ENCODE measurements at regions not wholly inside any gene's neighbourhood (a gene's known extent, or its start where the extent isn't known, plus 50 kb on each side); places are given as distances from the start of the nearest gene placed in this dataset.

DNA sequence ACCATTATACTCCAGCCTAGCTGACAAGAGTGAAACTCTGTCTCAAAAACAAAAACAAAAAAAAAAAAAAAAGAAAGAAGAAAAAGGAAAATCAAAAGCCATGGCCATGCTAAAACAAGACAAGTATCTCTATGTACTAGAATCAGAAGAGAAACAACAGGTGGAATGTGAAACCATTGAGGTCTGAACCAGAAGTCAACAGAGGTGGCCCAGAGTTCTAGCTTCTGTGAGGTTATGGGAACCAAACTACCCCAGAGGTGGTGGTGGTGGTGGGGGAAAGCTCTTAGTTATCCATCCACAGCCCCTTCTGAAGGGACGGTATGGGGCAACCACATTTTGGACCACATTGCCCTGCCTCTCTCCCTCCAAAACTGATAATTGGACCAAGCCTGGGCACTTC is 59.5 kb upstream of the ZNF366 start:
- H3K4me1 ChIP-seq (ENCODE audit: insufficient read depth, low read length): no peaks in the 10 kb centered on the region
- no peak overlapping the region for H2BK20ac ChIP-seq (ENCODE audit: low read depth, low read length, poor library complexity, severe bottlenecking)
- TF ChIP-seq, protein P1, sequence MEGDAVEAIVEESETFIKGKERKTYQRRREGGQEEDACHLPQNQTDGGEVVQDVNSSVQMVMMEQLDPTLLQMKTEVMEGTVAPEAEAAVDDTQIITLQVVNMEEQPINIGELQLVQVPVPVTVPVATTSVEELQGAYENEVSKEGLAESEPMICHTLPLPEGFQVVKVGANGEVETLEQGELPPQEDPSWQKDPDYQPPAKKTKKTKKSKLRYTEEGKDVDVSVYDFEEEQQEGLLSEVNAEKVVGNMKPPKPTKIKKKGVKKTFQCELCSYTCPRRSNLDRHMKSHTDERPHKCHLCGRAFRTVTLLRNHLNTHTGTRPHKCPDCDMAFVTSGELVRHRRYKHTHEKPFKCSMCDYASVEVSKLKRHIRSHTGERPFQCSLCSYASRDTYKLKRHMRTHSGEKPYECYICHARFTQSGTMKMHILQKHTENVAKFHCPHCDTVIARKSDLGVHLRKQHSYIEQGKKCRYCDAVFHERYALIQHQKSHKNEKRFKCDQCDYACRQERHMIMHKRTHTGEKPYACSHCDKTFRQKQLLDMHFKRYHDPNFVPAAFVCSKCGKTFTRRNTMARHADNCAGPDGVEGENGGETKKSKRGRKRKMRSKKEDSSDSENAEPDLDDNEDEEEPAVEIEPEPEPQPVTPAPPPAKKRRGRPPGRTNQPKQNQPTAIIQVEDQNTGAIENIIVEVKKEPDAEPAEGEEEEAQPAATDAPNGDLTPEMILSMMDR (conservative IDR thresholded peaks at IDR 0.05): no peak
- no peak for DNase-seq
- H3K4ac ChIP-seq (ENCODE audit: low read depth, low read length): no peak overlapping the region
- no peaks in the 10 kb centered on the region for H3K79me1 ChIP-seq (ENCODE audit: insufficient read depth, low read depth, low read length, poor library complexity, severe bottlenecking)
- H3K56ac ChIP-seq (ENCODE audit: insufficient read length, low read depth, low read length): no peak overlapping the region
- H2BK15ac ChIP-seq (ENCODE audit: low read depth, low read length): no peak overlapping the region
- H2AK5ac ChIP-seq (ENCODE audit: insufficient read length, low read length): no peak overlapping the region
- no peak overlapping the region for H3K23ac ChIP-seq (ENCODE audit: insufficient read length, low read depth, low read length)
- no CpG with 5 or more reads among the region's 1 CpG for WGBS (ENCODE audit: extremely low coverage, insufficient read length, low lambda C conversion rate)
- no peak overlapping the region for H2BK120ac ChIP-seq (ENCODE audit: low read depth, low read length, poor library complexity, severe bottlenecking)
- H3K23me2 ChIP-seq (ENCODE audit: insufficient read length, low read depth, low read length, poor library complexity, severe bottlenecking): no peaks in the 10 kb centered on the region
- H4K91ac ChIP-seq (ENCODE audit: insufficient read length, low read depth, low read length): no peak overlapping the region
- no peak overlapping the region for H3K9ac ChIP-seq (ENCODE audit: extremely low read depth, insufficient read length, low read length)
- no peak overlapping the region for H2AFZ ChIP-seq (ENCODE audit: low read length)
- no peak overlapping the region for H4K5ac ChIP-seq (ENCODE audit: insufficient read length, low read depth, low read length)
- no peaks in the 10 kb centered on the region for H4K20me1 ChIP-seq (ENCODE audit: control insufficient read depth, insufficient read depth, insufficient read length)
- Mint-ChIP-seq H3K36me3 (ENCODE audit: insufficient read depth in 1 of 3, low read depth in 3 of 3) (no peaks in the 10 kb centered on the region), H3K9me3 (no peaks in the 10 kb centered on the region; a peak in 2 of 5 replicates), H3K4me1 (peaks cover 2 to 6% of the 10 kb centered on the region in 2 experiments; a peak in 3 of 4 replicates), H3K27ac (no peak overlapping the region), H3K4me3 (no peak overlapping the region), H3K27me3 (ENCODE audit: low read depth) (no peaks in the 10 kb centered on the region; the same call in none of the 2 replicates)
- no peak overlapping the region for H3T11ph ChIP-seq (ENCODE audit: low read length)
- H3K79me2 ChIP-seq (ENCODE audit: insufficient read depth, low read length): no peaks in the 10 kb centered on the region
- H3K9me3 ChIP-seq (ENCODE audit: control insufficient read depth, low read depth, low read length): no peaks in the 10 kb centered on the region
- no peak overlapping the region for H3K18ac ChIP-seq (ENCODE audit: insufficient read length, low read depth, low read length)
- no peak overlapping the region for H2BK12ac ChIP-seq (ENCODE audit: insufficient read length, low read depth, low read length)
- no peak overlapping the region for H2BK5ac ChIP-seq (ENCODE audit: insufficient read length, low read length)
- no peak overlapping the region for H3K14ac ChIP-seq (ENCODE audit: insufficient read depth, low read length)
- H3K4me2 ChIP-seq (ENCODE audit: insufficient read depth, insufficient read length, low read length): no peak overlapping the region
- H3K27me3 ChIP-seq (ENCODE audit: insufficient read depth, low read length): no peaks in the 10 kb centered on the region
- H4K8ac ChIP-seq (replicated peaks; ENCODE audit: insufficient read length, low read depth, low read length): no peak overlapping the region
- no peak overlapping the region for H3K27ac ChIP-seq (ENCODE audit: insufficient read length, low read depth, low read length)

All from H9 (cell line).